ENCODE measurements at regions not wholly inside any gene's neighbourhood (a gene's known extent, or its start where the extent isn't known, plus 50 kb on each side); places are given as distances from the start of the nearest gene placed in this dataset.
"Not testable (repeated sequence)": the region's sequence is repeated elsewhere in the genome, so short reads cannot be mapped to it uniquely, and the experiment has no call there.

GRCh38 chr16:66084731-66085130 lies 281.8 kb upstream of the CDH5 start:
- not testable (repeated sequence) for TF ChIP-seq CTCF (IDR thresholded peaks at IDR 0.05; ENCODE audit: control extremely low read depth in 1 of 3, insufficient read depth in 1 of 3, low read depth in 1 of 3, low read length in 3 of 3); SIN3A (conservative IDR thresholded peaks at IDR 0.05 in 1 of 2, IDR thresholded peaks at IDR 0.05 in 1 of 2; ENCODE audit: low read depth in 1 of 2, low read length in 2 of 2); TAF1 (IDR thresholded peaks at IDR 0.05; ENCODE audit: low read depth, low read length); RFX5 (IDR thresholded peaks at IDR 0.05; ENCODE audit: borderline replicate concordance, low read depth, low read length); POLR2A (IDR thresholded peaks at IDR 0.05; ENCODE audit: control extremely low read depth in 1 of 2, low read depth in 2 of 2, low read length in 2 of 2); EZH2 (IDR thresholded peaks at IDR 0.05; ENCODE audit: low read depth, low read length, severe bottlenecking)

All from H1 (cell line).